ENCODE measurements at regions not wholly inside any gene's neighbourhood (a gene's known extent, or its start where the extent isn't known, plus 50 kb on each side); places are given as distances from the start of the nearest gene placed in this dataset.

DNA sequence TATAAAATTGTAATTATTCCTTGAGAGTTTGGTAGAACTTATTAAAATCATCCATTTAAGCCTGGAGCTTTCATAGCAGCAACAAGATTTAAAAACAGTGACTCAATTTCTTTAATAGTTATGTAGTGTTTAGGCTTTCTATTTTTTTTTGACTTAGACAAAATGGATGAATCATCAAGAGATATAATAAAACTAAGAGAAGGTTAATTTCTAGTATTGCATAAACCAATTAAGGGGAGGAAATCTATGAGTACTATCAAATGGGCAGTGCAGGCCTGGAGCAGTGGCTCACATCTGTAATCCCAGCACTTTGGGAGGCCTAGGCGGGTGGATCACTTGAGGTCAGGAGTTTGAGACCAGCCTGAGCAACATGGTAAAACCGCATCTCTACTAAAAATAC, 416.3 kb upstream of the USP24 start:
- Histone ChIP-seq H3K4me1 (ENCODE audit: control extremely low read depth in 1 of 4, control insufficient read depth in 4 of 4, insufficient read depth in 4 of 4, low read length in 3 of 4) (peaks cover 0 to 2% (median 0%) of the 10 kb centered on the region in 4 experiments), H3K27me3 (replicated peaks in 2 of 5; ENCODE audit: control insufficient read depth in 4 of 5, insufficient read depth in 5 of 5, low read length in 4 of 5) (no peaks in the 10 kb centered on the region), H3K4me3 (ENCODE audit: control insufficient read depth in 1 of 7, extremely low read depth in 1 of 7, insufficient read depth in 4 of 7, low read depth in 2 of 7, low read length in 6 of 7) (no peak overlapping the region), H3K36me3 (ENCODE audit: control insufficient read depth in 4 of 4, insufficient read depth in 4 of 4, low read length in 3 of 4) (no peaks in the 10 kb centered on the region), H3K9me3 (ENCODE audit: control extremely low read depth in 1 of 5, control insufficient read depth in 4 of 5, insufficient read depth in 2 of 5, low read depth in 1 of 5, low read length in 4 of 5) (peaks cover 0 to 4% (median 0%) of the 10 kb centered on the region in 5 experiments), H3K27ac (ENCODE audit: insufficient read depth in 1 of 2, low read depth in 1 of 2, low read length in 2 of 2, poor library complexity in 1 of 2, severe bottlenecking in 2 of 2) (no peak overlapping the region)
- no peak for DNase-seq
- POLR2A ChIA-PET, result no interaction called here
- CTCF ChIA-PET, result no interaction called here
- WGBS (ENCODE audit: insufficient coverage), result 100% methylated on average over 1 of the region's 2 CpGs

DNA sequence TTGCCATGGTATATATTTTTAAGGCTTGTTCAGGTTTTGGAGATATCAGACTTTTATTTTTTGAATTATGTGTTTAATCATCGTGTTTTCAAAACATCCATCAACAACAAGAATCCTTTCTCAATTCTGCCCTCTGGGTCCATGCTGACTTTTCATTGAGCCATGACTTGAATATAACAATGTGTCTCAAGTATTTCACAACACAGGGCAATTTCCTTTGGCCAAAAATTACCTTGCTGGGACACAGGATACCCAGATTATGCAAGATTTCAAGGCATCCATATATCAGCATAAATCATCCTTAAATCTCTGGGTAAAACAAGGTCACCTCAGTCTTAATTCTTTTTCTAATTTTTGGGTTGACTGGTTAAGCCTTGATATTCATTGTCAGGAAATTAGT, 411.2 kb upstream of the USP24 start:
- Histone ChIP-seq H3K27ac (ENCODE audit: insufficient read depth in 1 of 2, low read depth in 1 of 2, low read length in 2 of 2, poor library complexity in 1 of 2, severe bottlenecking in 2 of 2) (no peak overlapping the region), H3K27me3 (replicated peaks in 2 of 5; ENCODE audit: control insufficient read depth in 4 of 5, insufficient read depth in 5 of 5, low read length in 4 of 5) (peaks cover 0 to 2% (median 0%) of the 10 kb centered on the region in 5 experiments), H3K9me3 (ENCODE audit: control extremely low read depth in 1 of 5, control insufficient read depth in 4 of 5, insufficient read depth in 2 of 5, low read depth in 1 of 5, low read length in 4 of 5) (peaks cover 0 to 6% (median 0%) of the 10 kb centered on the region in 5 experiments), H3K4me3 (ENCODE audit: control insufficient read depth in 1 of 7, extremely low read depth in 1 of 7, insufficient read depth in 4 of 7, low read depth in 2 of 7, low read length in 6 of 7) (no peak overlapping the region), H3K4me1 (ENCODE audit: control extremely low read depth in 1 of 4, control insufficient read depth in 4 of 4, insufficient read depth in 4 of 4, low read length in 3 of 4) (no peaks in the 10 kb centered on the region), H3K36me3 (ENCODE audit: control insufficient read depth in 4 of 4, insufficient read depth in 4 of 4, low read length in 3 of 4) (no peaks in the 10 kb centered on the region)
- ChIA-PET POLR2A (no interaction called here), CTCF (no interaction called here)
- no peak for DNase-seq
- no CpG with 5 or more reads among the region's 1 CpG for WGBS (ENCODE audit: insufficient coverage)

GRCh38 chr1:55624766-55625165, 409.6 kb upstream of the USP24 start:
- ChIA-PET POLR2A (no interaction called here), CTCF (no interaction called here)
- H3K4me3 ChIP-seq (ENCODE audit: control insufficient read depth in 1 of 7, extremely low read depth in 1 of 7, insufficient read depth in 4 of 7, low read depth in 2 of 7, low read length in 6 of 7), result no peak overlapping the region
- H3K4me1 ChIP-seq (ENCODE audit: control extremely low read depth in 1 of 4, control insufficient read depth in 4 of 4, insufficient read depth in 4 of 4, low read length in 3 of 4), result no peaks in the 10 kb centered on the region
- DNase-seq, result no peak
- H3K9me3 ChIP-seq (ENCODE audit: control extremely low read depth in 1 of 5, control insufficient read depth in 4 of 5, insufficient read depth in 2 of 5, low read depth in 1 of 5, low read length in 4 of 5), result peaks cover 0 to 3% (median 0%) of the 10 kb centered on the region in 5 experiments
- no peaks in the 10 kb centered on the region for H3K36me3 ChIP-seq (ENCODE audit: control insufficient read depth in 4 of 4, insufficient read depth in 4 of 4, low read length in 3 of 4)
- 86% methylated on average over 1 of the region's 3 CpGs for WGBS (ENCODE audit: insufficient coverage)
- no peak overlapping the region for H3K27ac ChIP-seq (ENCODE audit: insufficient read depth in 1 of 2, low read depth in 1 of 2, low read length in 2 of 2, poor library complexity in 1 of 2, severe bottlenecking in 2 of 2)
- H3K27me3 ChIP-seq (replicated peaks in 2 of 5; ENCODE audit: control insufficient read depth in 4 of 5, insufficient read depth in 5 of 5, low read length in 4 of 5), result peaks cover 0 to 2% (median 0%) of the 10 kb centered on the region in 5 experiments

DNA sequence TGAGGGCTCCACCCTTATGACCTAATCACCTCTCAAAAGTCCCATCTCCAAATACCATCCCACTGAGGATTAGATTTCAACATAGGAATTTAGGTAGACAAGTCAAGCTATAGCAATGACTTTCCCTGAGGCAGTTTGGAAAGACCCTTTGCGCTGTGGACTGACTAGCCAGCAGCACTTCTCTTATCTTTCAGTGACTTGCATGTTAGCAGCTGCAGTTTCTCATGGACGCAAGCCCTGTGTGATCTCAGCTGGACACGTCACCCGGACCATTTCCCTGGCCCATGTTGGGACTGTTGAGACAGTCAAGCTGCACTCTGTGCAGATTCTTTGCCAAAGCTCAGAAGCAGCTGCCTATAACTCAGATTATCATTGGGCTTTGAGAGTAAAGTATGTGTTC, 408.1 kb upstream of the USP24 start:
- DNase-seq, result no peak
- H3K27ac ChIP-seq (ENCODE audit: insufficient read depth in 1 of 2, low read depth in 1 of 2, low read length in 2 of 2, poor library complexity in 1 of 2, severe bottlenecking in 2 of 2), result no peak overlapping the region
- 100% methylated on average over 3 of the region's 4 CpGs for WGBS (ENCODE audit: insufficient coverage)
- no peak overlapping the region for H3K4me3 ChIP-seq (ENCODE audit: control insufficient read depth in 1 of 7, extremely low read depth in 1 of 7, insufficient read depth in 4 of 7, low read depth in 2 of 7, low read length in 6 of 7)
- H3K4me1 ChIP-seq (ENCODE audit: control extremely low read depth in 1 of 4, control insufficient read depth in 4 of 4, insufficient read depth in 4 of 4, low read length in 3 of 4), result no peaks in the 10 kb centered on the region
- H3K27me3 ChIP-seq (replicated peaks in 2 of 5; ENCODE audit: control insufficient read depth in 4 of 5, insufficient read depth in 5 of 5, low read length in 4 of 5), result peaks cover 0 to 2% (median 0%) of the 10 kb centered on the region in 5 experiments
- H3K36me3 ChIP-seq (ENCODE audit: control insufficient read depth in 4 of 4, insufficient read depth in 4 of 4, low read length in 3 of 4), result no peaks in the 10 kb centered on the region
- peaks cover 0 to 3% (median 0%) of the 10 kb centered on the region in 5 experiments for H3K9me3 ChIP-seq (ENCODE audit: control extremely low read depth in 1 of 5, control insufficient read depth in 4 of 5, insufficient read depth in 2 of 5, low read depth in 1 of 5, low read length in 4 of 5)
- CTCF ChIA-PET, result interaction anchor here (1.2 kb wide), 1 partner anchor 9 kb away, joined by 3 read pairs; no protein-coding TSS in a partner anchor
- POLR2A ChIA-PET, result no interaction called here

DNA sequence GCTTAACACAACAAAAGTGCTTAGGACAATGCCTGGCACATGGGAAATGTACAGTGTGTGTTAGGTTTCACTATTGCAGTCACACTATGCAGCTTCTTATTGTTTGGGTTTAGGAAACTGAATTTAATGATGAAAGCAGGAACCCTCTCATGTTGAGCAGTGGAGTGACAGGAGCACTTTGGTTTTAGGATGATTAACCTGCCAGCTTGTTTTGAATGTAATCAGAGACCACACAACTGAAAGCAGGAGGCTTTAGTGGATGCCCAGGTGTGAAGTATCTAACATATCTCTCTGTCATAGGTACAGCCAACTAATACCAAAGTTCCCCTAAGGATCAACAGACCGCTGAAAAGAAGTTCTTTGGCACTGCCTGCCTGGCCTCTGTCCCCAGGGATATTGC, 406.9 kb upstream of the USP24 start:
- DNase-seq, result no peak
- Histone ChIP-seq H3K36me3 (ENCODE audit: control insufficient read depth in 4 of 4, insufficient read depth in 4 of 4, low read length in 3 of 4) (no peaks in the 10 kb centered on the region), H3K27ac (ENCODE audit: insufficient read depth in 1 of 2, low read depth in 1 of 2, low read length in 2 of 2, poor library complexity in 1 of 2, severe bottlenecking in 2 of 2) (no peak overlapping the region), H3K4me1 (ENCODE audit: control extremely low read depth in 1 of 4, control insufficient read depth in 4 of 4, insufficient read depth in 4 of 4, low read length in 3 of 4) (no peaks in the 10 kb centered on the region), H3K9me3 (ENCODE audit: control extremely low read depth in 1 of 5, control insufficient read depth in 4 of 5, insufficient read depth in 2 of 5, low read depth in 1 of 5, low read length in 4 of 5) (peaks cover 0 to 3% (median 0%) of the 10 kb centered on the region in 5 experiments), H3K4me3 (ENCODE audit: control insufficient read depth in 1 of 7, extremely low read depth in 1 of 7, insufficient read depth in 4 of 7, low read depth in 2 of 7, low read length in 6 of 7) (no peak overlapping the region), H3K27me3 (replicated peaks in 2 of 5; ENCODE audit: control insufficient read depth in 4 of 5, insufficient read depth in 5 of 5, low read length in 4 of 5) (peaks cover 0 to 2% (median 0%) of the 10 kb centered on the region in 5 experiments)
- CTCF ChIA-PET, result interaction anchor here (0.8 kb wide), 1 partner anchor 19 kb away, joined by 3 read pairs; no protein-coding TSS in a partner anchor
- WGBS (ENCODE audit: insufficient coverage), result 100% methylated on average over 1 of the region's 1 CpG
- POLR2A ChIA-PET, result no interaction called here

DNA sequence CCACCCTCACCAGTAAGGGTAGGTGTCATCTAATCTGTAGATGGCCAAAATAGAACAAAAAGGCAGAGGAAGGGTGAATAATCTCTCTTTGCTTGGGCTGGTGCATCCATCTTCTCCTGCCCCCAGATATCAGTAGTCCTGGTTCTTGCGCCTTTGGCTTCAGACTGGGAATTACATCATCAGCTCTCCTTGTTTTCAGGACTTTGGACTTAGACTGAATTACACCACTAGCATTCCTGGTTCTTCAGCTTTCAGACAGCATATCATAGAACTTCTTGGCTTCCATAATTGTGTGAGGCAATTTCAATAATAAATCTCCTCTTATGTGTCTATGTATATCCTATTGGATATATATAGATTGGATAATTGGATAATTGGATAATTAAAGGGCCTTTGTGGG, 403.0 kb upstream of the USP24 start:
- WGBS (ENCODE audit: insufficient coverage), result 88% methylated on average over 1 of the region's 1 CpG

DNA sequence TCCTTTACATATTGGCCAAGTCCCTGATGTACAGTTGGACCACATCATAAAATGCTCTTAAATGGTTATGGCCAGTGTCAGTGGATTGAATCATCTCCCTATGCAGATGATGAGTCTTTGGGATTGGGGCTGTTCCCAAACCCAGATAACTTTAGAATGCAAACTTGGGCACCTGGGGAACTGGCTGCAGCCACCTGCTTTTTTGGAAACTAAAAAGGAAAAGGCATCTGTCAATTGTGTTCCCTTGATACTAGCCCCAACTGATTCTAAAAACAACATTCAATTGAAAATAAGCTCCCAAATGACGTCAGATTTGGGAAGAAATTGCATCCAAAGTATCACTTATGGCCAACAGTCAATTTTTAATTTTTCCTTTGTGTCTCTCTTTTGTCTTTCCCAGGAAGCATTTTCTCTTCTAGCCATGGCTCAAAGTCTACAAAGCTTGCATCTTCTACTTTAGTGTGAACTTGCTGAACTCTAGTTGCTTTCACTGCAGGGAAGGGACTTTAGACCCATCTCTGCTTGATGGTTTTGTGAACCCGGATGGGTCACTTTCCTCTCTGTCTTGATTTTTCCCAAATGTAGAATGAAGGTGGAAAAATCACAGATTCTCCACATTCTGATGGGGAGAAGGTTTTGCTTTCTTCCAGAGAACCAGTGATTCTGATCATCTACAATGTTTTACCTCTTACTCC, 402.3 kb upstream of the USP24 start:
- WGBS (ENCODE audit: insufficient coverage), result 96% methylated on average over 2 of the region's 2 CpGs
- CTCF ChIA-PET, result no interaction called here

More for the DNA sequence above, 403.0 kb upstream of the USP24 start:
- Histone ChIP-seq H3K9me3 (ENCODE audit: control extremely low read depth in 1 of 5, control insufficient read depth in 4 of 5, insufficient read depth in 2 of 5, low read depth in 1 of 5, low read length in 4 of 5) (peaks cover 0 to 3% (median 0%) of the 10 kb centered on the region in 5 experiments), H3K4me3 (ENCODE audit: control insufficient read depth in 1 of 7, extremely low read depth in 1 of 7, insufficient read depth in 4 of 7, low read depth in 2 of 7, low read length in 6 of 7) (no peak overlapping the region), H3K27me3 (replicated peaks in 2 of 5; ENCODE audit: control insufficient read depth in 4 of 5, insufficient read depth in 5 of 5, low read length in 4 of 5) (peaks cover 0 to under 1% (median 0%) of the 10 kb centered on the region in 5 experiments), H3K36me3 (ENCODE audit: control insufficient read depth in 4 of 4, insufficient read depth in 4 of 4, low read length in 3 of 4) (no peaks in the 10 kb centered on the region), H3K27ac (ENCODE audit: insufficient read depth in 1 of 2, low read depth in 1 of 2, low read length in 2 of 2, poor library complexity in 1 of 2, severe bottlenecking in 2 of 2) (no peak overlapping the region), H3K4me1 (ENCODE audit: control extremely low read depth in 1 of 4, control insufficient read depth in 4 of 4, insufficient read depth in 4 of 4, low read length in 3 of 4) (no peaks in the 10 kb centered on the region)
- no peak for DNase-seq
- POLR2A ChIA-PET, result no interaction called here
- CTCF ChIA-PET, result no interaction called here

More for the DNA sequence above, 402.3 kb upstream of the USP24 start:
- H3K9me3 ChIP-seq (ENCODE audit: control extremely low read depth in 1 of 5, control insufficient read depth in 4 of 5, insufficient read depth in 2 of 5, low read depth in 1 of 5, low read length in 4 of 5), result no peaks in the 10 kb centered on the region
- no peaks in the 10 kb centered on the region for H3K36me3 ChIP-seq (ENCODE audit: control insufficient read depth in 4 of 4, insufficient read depth in 4 of 4, low read length in 3 of 4)
- H3K4me3 ChIP-seq (ENCODE audit: control insufficient read depth in 1 of 7, extremely low read depth in 1 of 7, insufficient read depth in 4 of 7, low read depth in 2 of 7, low read length in 6 of 7), result no peak overlapping the region
- POLR2A ChIA-PET, result no interaction called here
- DNase-seq, result no peak
- H3K27ac ChIP-seq (ENCODE audit: insufficient read depth in 1 of 2, low read depth in 1 of 2, low read length in 2 of 2, poor library complexity in 1 of 2, severe bottlenecking in 2 of 2), result no peak overlapping the region
- no peaks in the 10 kb centered on the region for H3K4me1 ChIP-seq (ENCODE audit: control extremely low read depth in 1 of 4, control insufficient read depth in 4 of 4, insufficient read depth in 4 of 4, low read length in 3 of 4)
- no peaks in the 10 kb centered on the region for H3K27me3 ChIP-seq (replicated peaks in 2 of 5; ENCODE audit: control insufficient read depth in 4 of 5, insufficient read depth in 5 of 5, low read length in 4 of 5)

All from common myeloid progenitor, CD34-positive (primary cell).